K562 (cell line): ENCODE measurements at regions not wholly inside any gene's neighbourhood (a gene's known extent, or its start where the extent isn't known, plus 50 kb on each side); places are given as distances from the start of the nearest gene placed in this dataset.

Source experiments
- ATAC-seq: fragments of 200-7000 bp; cut with Tn5 transposase; 3 replicates; pipeline ENCODE4 v1.9.1; 2020; ENCODE audit warnings: moderate library complexity
- BruUV-seq: library from RNA; stranded (reverse); fragments of 400-500 nt; replicated peaks from 2 replicates; lab custom pipeline; 2021; lab: Mats Ljungman, UMichigan
- CTCF ChIA-PET: fragments of 300-600 bp; formaldehyde crosslinking; extraction: SDS; loops from one replicate; lab custom pipeline; 2021; ENCODE audit warnings: low intra/inter-chr PET ratio; lab: Yijun Ruan, JAX
- POLR2A ChIA-PET: fragments of 300-600, 350-650 bp; sonication (Branson Sonifier 250); formaldehyde crosslinking; extraction: SDS; loops from one replicate; lab custom pipeline; 2021; ENCODE audit warnings: antibody characterized with exemption, inconsistent platforms; lab: Yijun Ruan, JAX
- DNase-seq, 4 experiments: peaks; one replicate each; pipeline versions ENCODE4 v3.0.0 to v3.0.0-alpha.2; 2011 to 2018; ENCODE audit warnings: low spot score in 3 of 4, mixed read lengths in 3 of 4; ENCODE audit errors: extremely low read depth in 1 of 4
- FAIRE-seq: peaks from 2 replicates; lab custom pipeline; 2011; peaks lifted over from hg19 to GRCh38; lab: Jason Lieb, UNC
- H2AFZ ChIP-seq: 2 replicates; pipeline ENCODE4 v1.6.0; 2011; ENCODE audit warnings: low read depth, low read length, control low read depth, inconsistent platforms
- H3K27ac ChIP-seq: fragments of 200-600 bp; 3 replicates; pipeline ENCODE4 v1.8.0; 2011; ENCODE audit warnings: low read depth, mild to moderate bottlenecking, control low read depth, inconsistent platforms, low read length, moderate library complexity, mixed read lengths; ENCODE audit errors: extremely low read depth
- H3K27me3 ChIP-seq, 2 experiments: fragments of 300-600 bp in 1 of 2; 2 replicates in 1 of 2; 3 replicates in 1 of 2; pipeline versions ENCODE4 v1.6.0 to v1.8.0; 2011; ENCODE audit warnings: inconsistent platforms in 2 of 2, low read length in 2 of 2, mild to moderate bottlenecking in 1 of 2, mixed read lengths in 1 of 2, moderate library complexity in 1 of 2; ENCODE audit not compliant: control insufficient read depth in 2 of 2, insufficient read depth in 2 of 2
- H3K36me3 ChIP-seq: fragments of 300-600 bp; 3 replicates; pipeline ENCODE4 v1.8.0; 2011; ENCODE audit warnings: mild to moderate bottlenecking, low read length, inconsistent platforms; ENCODE audit not compliant: control insufficient read depth, insufficient read depth
- H3K4me1 ChIP-seq, 2 experiments: fragments of 200-600 bp in 1 of 2; replicated peaks in 1 of 2; 2 replicates in 1 of 2; 3 replicates in 1 of 2; pipeline versions ENCODE4 v1.5.1 to v1.8.0; 2011; ENCODE audit warnings: inconsistent platforms in 2 of 2, low read length in 2 of 2, mild to moderate bottlenecking in 1 of 2, mixed read lengths in 1 of 2, moderate library complexity in 1 of 2; ENCODE audit not compliant: control insufficient read depth in 2 of 2, insufficient read depth in 2 of 2
- H3K4me2 ChIP-seq: 2 replicates; pipeline ENCODE4 v1.6.1; 2011; ENCODE audit warnings: low read length, control low read depth, inconsistent platforms, mixed read lengths; ENCODE audit not compliant: insufficient read depth
- H3K4me3 ChIP-seq: fragments of 200-600 bp; sonication (generic), shearing (Covaris generic); 2 replicates; pipeline ENCODE4 v1.5.1; 2016; ENCODE audit warnings: control low read depth, inconsistent platforms
- H3K79me2 ChIP-seq: fragments of 200-600 bp; 3 replicates; pipeline ENCODE4 v1.8.0; 2011; ENCODE audit warnings: low read length, inconsistent platforms; ENCODE audit not compliant: control insufficient read depth, insufficient read depth
- H3K9ac ChIP-seq, 2 experiments: 2 replicates each; pipeline versions ENCODE4 v1.6.0 to v1.6.1; 2011; ENCODE audit warnings: low read depth in 2 of 2, low read length in 2 of 2, control low read depth in 1 of 2, inconsistent platforms in 1 of 2, mild to moderate bottlenecking in 1 of 2, mixed read lengths in 1 of 2; ENCODE audit not compliant: insufficient read depth in 1 of 2
- H3K9me1 ChIP-seq: one replicate; pipeline ENCODE4 v1.6.0; 2011; ENCODE audit warnings: inconsistent platforms, mild to moderate bottlenecking, low read length, moderate library complexity; ENCODE audit not compliant: control insufficient read depth, insufficient read depth
- H3K9me3 ChIP-seq: replicated peaks from 2 replicates; pipeline ENCODE4 v1.5.1; 2011; ENCODE audit warnings: low read depth, low read length, inconsistent platforms; ENCODE audit not compliant: control insufficient read depth, insufficient read depth
- H4K20me1 ChIP-seq: replicated peaks from 2 replicates; pipeline ENCODE4 v1.6.1; 2011; ENCODE audit warnings: low read length, inconsistent platforms, mixed read lengths; ENCODE audit not compliant: control insufficient read depth, insufficient read depth
- CREBBP ChIP-seq: IDR thresholded peaks from one replicate; pipeline ENCODE4 v1.6.1; 2012; ENCODE audit warnings: low read depth, mild to moderate bottlenecking, control low read depth, inconsistent platforms, low read length
- DNMT1 ChIP-seq: fragments of 450-650 bp; IDR thresholded peaks from 2 replicates; pipeline ENCODE4 v1.6.1; 2016; ENCODE audit warnings: antibody characterized with exemption, mild to moderate bottlenecking
- MYC ChIP-seq, 2 experiments: fragments of 250-450 bp in 1 of 2; sonication (Bioruptor Pico) in 1 of 2; IDR thresholded peaks; 2 replicates each; pipeline versions ENCODE4 v1.5.1 to v1.6.1; 2012 to 2021; ENCODE audit warnings: low read depth in 2 of 2, borderline replicate concordance in 1 of 2, improper control_type of control experiment in 1 of 2, low read length in 1 of 2, mild to moderate bottlenecking in 1 of 2, moderate library complexity in 1 of 2
- MYNN ChIP-seq, 2 experiments: sonication (generic); formaldehyde crosslinking in 1 of 2; IDR thresholded peaks; 2 replicates each; pipeline versions ENCODE4 v1.5.0 to v1.6.1; 2016 to 2020; ENCODE audit warnings: antibody characterized with exemption in 1 of 2, missing genetic modification reagents in 1 of 2
- RBM14 ChIP-seq: fragments of 200-400 bp; formaldehyde crosslinking; IDR thresholded peaks from 2 replicates; pipeline ENCODE4 v1.6.1; 2018; ENCODE audit warnings: low read depth, mild to moderate bottlenecking, low read length, moderate library complexity, borderline replicate concordance; ENCODE audit not compliant: insufficient read depth
- SIX5 ChIP-seq, 2 experiments: IDR thresholded peaks; 2 replicates each; pipeline ENCODE4 v1.6.1; 2011; ENCODE audit warnings: low read length in 2 of 2, borderline replicate concordance in 1 of 2, low read depth in 1 of 2, mild to moderate bottlenecking in 1 of 2, moderate library complexity in 1 of 2; ENCODE audit not compliant: insufficient read depth in 1 of 2
- ZKSCAN1 ChIP-seq: fragments of 150-350 bp; IDR thresholded peaks from 2 replicates; pipeline ENCODE4 v1.6.1; 2016; ENCODE audit warnings: low read depth, low read length
- ZNF165 ChIP-seq: fragments of 250-450 bp; sonication (Bioruptor Pico); IDR thresholded peaks from 2 replicates; pipeline ENCODE4 v1.4.0; 2020; ENCODE audit warnings: borderline replicate concordance
- ZNF274 ChIP-seq: IDR thresholded peaks from 2 replicates; pipeline ENCODE4 v1.6.1; 2011; ENCODE audit warnings: low read depth, mild to moderate bottlenecking, low read length, moderate library complexity, borderline replicate concordance
- ZNF311 ChIP-seq: fragments of 250-450 bp; sonication (Bioruptor Pico); IDR thresholded peaks from 2 replicates; pipeline ENCODE4 v1.4.0; 2020; ENCODE audit warnings: mild to moderate bottlenecking, moderate library complexity
- WGBS: fragments of 100-300 bp; shearing (Covaris generic); methylation state at CpG from one replicate; pipeline ENCODE4 v1.1.6; 2016; ENCODE audit warnings: low coverage, mixed read lengths; ENCODE audit not compliant: insufficient coverage; ENCODE audit errors: missing lambda C conversion rate; 5-methylcytosine and 5-hydroxymethylcytosine counted together
- in situ Hi-C: fragments of 300-500 bp; cut with MboI; formaldehyde crosslinking; loops from 4 replicates; pipeline ENCODE4 v1.15.0; 2018; ENCODE audit warnings: inconsistent platforms, mixed read lengths
- intact Hi-C: fragments of 100-400 bp; cut with micrococcal nuclease; formaldehyde crosslinking; loops from 2 replicates; pipeline ENCODE4 v1.14.2; 2022
- TF ChIP-seq, protein P1 (sequence below), 3 experiments: fragments of 200-800 bp in 1 of 3; sonication (Bioruptor generic) in 1 of 3; sonication (generic) in 1 of 3; formaldehyde crosslinking in 1 of 3; IDR thresholded peaks; 2 replicates each; pipeline versions ENCODE4 v1.6.1 to v1.8.0; 2016 to 2022; ENCODE audit warnings: mild to moderate bottlenecking in 2 of 3, missing compliant biosample characterization in 2 of 3, missing genetic modification characterization in 2 of 3, missing genetic modification reagents in 1 of 3
- TF ChIP-seq, protein P2 (sequence below): fragments of 200-800 bp; sonication (Bioruptor generic); IDR thresholded peaks from 2 replicates; pipeline ENCODE4 v1.6.1; 2017; ENCODE audit warnings: missing genetic modification characterization, missing compliant biosample characterization
- TF ChIP-seq, protein P3 (sequence below), 2 experiments: fragments of 450-650 bp; conservative IDR thresholded peaks; 2 replicates each; pipeline ENCODE4 v1.6.1; 2017; ENCODE audit warnings: mild to moderate bottlenecking in 2 of 2, moderate library complexity in 2 of 2

DNA sequence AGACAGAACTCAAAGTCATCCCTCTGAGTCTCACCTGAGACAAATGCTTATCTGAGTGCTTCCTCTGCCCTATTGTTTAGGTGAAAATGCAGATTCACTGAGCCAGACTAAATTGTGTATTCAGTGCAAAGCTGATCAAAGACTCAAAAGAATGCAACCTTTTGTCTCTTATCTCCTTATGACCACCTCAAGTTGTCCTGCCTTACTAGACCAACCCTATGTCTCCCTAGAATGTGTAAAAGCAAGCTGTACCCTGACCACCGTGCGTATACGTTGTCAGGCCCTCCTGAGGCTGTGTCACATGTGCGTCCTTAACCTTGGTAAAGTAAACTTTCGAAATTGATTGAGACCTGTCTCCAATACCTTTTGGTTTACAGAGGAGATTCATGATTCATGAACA is 63.6 kb upstream of the SH3RF1 start (continued):
- TF ChIP-seq RBM14 (no peak), CREBBP (no peak), MYC (IDR thresholded peaks at IDR 0.05; ENCODE audit: low read depth, low read length) (no peak), MYC (CRISPR knock-in tag; IDR thresholded peaks at IDR 0.05; ENCODE audit: borderline replicate concordance, low read depth) (no peak), ZNF311 (CRISPR knock-in tag) (no peak), MYNN (IDR thresholded peaks at IDR 0.05) (no peak), MYNN (CRISPR knock-in tag; IDR thresholded peaks at IDR 0.05) (no peak)

DNA sequence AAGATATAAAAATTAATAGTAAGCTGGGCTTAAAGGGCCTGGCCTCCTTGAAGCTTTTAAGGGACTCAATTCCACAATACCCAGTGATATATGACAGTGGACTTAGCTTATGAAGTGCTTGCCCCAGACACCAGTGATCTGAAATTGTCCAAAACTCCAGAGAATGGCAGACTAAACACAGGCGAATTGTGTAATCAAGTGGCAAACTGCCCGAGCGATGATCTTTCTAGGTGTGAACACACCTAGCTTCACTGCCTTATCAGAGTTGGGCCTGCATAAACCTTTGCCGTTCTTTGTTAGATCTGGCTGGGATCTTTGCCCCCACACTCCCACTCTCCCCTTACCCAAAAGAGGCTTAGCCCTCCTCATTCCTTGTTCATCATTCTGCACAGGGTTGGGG is 62.5 kb upstream of the SH3RF1 start:
- ATAC-seq (no peak), FAIRE-seq (no peak), DNase-seq (no peak)
- Histone ChIP-seq H3K27me3 (no peaks in the 10 kb centered on the region; a peak in 1 of 5 replicates), H3K9me1 (no peaks in the 10 kb centered on the region), H3K9ac (no peak overlapping the region), H3K79me2 (no peaks in the 10 kb centered on the region), H3K4me3 (no peak overlapping the region), H4K20me1 (no peaks in the 10 kb centered on the region), H3K27ac (no peak overlapping the region), H3K4me2 (no peak overlapping the region), H3K4me1 (no peaks in the 10 kb centered on the region; a peak in 1 of 5 replicates), H3K9me3 (no peaks in the 10 kb centered on the region), H3K36me3 (no peaks in the 10 kb centered on the region), H2AFZ (no peak overlapping the region)
- in situ Hi-C loops = no loop called here
- ChIA-PET CTCF (no interaction called here), POLR2A (no interaction called here)
- no TSS peak for BruUV-seq
- WGBS = 3% methylated on average over 4 of the region's 4 CpGs
- intact Hi-C loops = no loop called here
- TF ChIP-seq ZNF274 = no peak
- no peak for TF ChIP-seq SIX5 (IDR thresholded peaks at IDR 0.05; ENCODE audit: borderline replicate concordance in 1 of 2, insufficient read depth in 1 of 2, low read depth in 1 of 2, low read length in 2 of 2)
- TF ChIP-seq ZNF165 = no peak
- TF ChIP-seq, protein P1, sequence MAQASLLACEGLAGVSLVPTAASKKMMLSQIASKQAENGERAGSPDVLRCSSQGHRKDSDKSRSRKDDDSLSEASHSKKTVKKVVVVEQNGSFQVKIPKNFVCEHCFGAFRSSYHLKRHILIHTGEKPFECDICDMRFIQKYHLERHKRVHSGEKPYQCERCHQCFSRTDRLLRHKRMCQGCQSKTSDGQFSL (CRISPR knock-in tag; IDR thresholded peaks at IDR 0.05) = no peak
- TF ChIP-seq, protein P1 (tag; IDR thresholded peaks at IDR 0.05) = no peak
- no peak for TF ChIP-seq DNMT1
- TF ChIP-seq, protein P2, sequence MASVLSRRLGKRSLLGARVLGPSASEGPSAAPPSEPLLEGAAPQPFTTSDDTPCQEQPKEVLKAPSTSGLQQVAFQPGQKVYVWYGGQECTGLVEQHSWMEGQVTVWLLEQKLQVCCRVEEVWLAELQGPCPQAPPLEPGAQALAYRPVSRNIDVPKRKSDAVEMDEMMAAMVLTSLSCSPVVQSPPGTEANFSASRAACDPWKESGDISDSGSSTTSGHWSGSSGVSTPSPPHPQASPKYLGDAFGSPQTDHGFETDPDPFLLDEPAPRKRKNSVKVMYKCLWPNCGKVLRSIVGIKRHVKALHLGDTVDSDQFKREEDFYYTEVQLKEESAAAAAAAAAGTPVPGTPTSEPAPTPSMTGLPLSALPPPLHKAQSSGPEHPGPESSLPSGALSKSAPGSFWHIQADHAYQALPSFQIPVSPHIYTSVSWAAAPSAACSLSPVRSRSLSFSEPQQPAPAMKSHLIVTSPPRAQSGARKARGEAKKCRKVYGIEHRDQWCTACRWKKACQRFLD (CRISPR knock-in tag) = no peak
- TF ChIP-seq, protein P3, sequence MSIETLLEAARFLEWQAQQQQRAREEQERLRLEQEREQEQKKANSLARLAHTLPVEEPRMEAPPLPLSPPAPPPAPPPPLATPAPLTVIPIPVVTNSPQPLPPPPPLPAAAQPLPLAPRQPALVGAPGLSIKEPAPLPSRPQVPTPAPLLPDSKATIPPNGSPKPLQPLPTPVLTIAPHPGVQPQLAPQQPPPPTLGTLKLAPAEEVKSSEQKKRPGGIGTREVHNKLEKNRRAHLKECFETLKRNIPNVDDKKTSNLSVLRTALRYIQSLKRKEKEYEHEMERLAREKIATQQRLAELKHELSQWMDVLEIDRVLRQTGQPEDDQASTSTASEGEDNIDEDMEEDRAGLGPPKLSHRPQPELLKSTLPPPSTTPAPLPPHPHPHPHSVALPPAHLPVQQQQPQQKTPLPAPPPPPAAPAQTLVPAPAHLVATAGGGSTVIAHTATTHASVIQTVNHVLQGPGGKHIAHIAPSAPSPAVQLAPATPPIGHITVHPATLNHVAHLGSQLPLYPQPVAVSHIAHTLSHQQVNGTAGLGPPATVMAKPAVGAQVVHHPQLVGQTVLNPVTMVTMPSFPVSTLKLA (conservative IDR thresholded peaks at IDR 0.05) = no peak
- no peak for TF ChIP-seq ZKSCAN1
